Stimulated activated CD4-positive, alpha-beta T cell treated with anti-CD3 and anti-CD28 coated beads, Interleukin-2, amount 100 ng/mL, for 24 hours (primary cell): ENCODE measurements at regions not wholly inside any gene's neighbourhood (a gene's known extent, or its start where the extent isn't known, plus 50 kb on each side); places are given as distances from the start of the nearest gene placed in this dataset.

Source experiments
- DNase-seq, 2 donors: peaks; one replicate each; pipeline ENCODE4 v3.0.0-alpha.2; 2020

DNA sequence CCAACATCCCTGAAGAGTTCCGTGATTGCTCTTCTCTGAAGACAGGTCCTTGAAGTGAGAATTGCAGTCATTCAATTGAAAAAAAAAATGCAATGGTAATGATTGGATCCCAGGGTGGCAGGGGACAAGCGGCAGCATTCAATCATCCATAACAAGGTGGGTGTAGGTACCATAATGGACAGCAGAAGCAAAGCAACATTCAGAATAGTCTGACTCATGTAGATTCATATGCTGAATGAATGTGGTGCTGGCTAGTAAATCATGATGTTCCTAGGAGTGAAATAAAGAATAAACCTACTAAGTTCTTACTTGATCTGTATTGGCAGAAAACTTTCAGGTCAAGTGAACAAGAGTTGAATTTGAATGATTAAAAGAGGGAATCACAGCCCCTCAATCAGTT is 319.6 kb downstream of the GPATCH2 start:
- DNase-seq: no peak

DNA sequence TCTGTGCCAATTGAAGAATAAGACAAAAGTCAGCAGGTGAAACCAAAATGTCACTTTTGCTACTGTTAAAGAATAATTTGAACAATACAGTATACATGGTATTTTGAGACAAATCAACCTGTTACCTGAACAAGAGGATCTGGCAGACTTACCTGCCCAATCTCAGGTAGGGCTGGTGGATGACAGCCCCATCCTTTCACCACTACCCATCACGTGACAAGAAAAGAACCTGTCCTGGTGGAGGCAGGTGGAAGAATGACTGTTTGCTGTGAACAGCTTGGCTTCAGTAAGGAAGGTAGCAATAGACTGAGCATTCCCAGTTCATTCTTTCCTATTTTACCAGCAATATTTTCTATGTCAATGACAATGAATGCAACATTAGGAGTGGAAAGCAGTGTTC is 349.6 kb downstream of the GPATCH2 start:
- DNase-seq: no peak

DNA sequence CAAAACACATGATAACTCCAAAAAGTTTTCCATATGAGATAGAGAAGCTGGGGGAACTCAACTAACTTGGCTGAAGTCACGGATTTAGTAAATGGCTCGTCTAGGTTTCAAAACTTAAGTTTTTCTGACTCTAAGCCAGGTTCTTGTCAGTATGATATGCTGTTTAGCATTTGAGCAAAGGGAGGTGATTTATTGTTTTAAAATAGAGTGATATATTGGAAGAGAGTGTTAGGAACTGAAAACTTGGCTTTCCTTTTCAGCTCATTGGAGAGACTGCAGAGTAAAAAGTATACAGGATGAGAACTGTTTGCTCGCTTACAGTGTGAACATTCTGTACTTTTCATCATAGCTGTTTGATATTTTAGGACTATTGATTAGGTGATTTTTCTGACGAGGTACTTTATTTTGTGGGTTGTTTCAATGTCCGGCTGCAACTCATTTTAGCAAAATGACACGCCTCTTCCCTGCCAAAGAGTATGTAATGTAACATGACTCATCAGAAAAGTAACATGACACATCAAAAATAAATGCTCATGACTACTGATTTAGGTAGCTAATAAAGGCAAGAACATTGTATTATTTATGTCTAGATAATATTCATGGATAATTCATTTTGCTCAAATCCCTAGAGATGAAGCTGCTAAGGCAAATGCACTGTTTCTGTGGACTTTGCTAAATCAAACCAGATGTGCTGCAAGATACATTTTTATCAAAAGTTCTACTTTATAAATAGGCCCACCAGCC is 355.1 kb downstream of the GPATCH2 start:
- no peak for DNase-seq

DNA sequence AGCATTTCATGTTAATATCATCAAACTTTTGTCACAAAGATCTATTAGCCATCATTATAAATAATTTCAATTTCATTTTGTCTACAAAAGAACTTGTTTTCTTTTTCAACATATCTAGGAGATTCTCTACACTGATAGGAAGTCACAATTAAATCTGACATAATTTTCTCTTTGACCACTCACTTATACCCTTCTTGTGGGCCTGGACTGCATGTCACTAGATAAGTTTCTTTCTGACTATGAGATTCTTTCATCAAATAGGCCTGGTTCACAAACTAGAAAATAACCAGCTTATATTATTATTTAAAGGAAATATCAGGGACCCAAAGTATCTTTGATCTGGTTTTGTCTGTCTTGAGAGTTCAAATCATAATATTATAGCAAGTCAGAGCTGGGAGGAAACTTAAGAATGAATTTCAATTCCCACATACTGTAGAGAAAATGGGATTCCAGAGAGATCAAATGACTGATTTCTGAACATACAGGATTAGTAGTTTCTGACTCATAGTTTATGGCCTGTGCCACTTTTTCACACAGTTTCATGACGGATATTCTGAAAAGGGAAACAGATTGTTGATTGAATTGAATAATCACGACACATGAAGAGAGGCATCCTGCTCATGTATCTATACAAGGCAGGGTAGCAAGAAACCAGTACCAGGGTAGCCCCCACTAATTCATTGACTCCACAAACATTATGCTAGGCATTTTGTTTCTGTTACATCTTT is 355.8 kb downstream of the GPATCH2 start:
- DNase-seq: no peak

DNA sequence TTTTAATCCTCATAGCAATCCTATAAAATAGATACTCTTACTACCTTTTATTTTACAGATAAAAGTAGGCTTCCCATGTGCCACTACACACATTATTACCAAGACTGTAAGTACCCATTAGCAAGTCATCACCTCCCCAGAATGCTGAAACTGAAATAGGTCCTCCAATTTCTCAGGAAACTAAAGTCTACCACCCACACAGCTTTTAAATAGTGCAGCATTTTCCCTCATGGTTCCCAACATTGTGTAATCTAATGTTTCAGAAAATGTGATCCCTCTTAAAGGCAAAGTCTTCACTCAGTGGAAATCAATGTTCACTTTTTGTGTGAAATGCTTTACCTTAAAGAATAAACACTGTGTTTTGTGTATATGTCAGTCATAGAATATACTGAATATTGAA is 356.5 kb downstream of the GPATCH2 start:
- DNase-seq: no peak

DNA sequence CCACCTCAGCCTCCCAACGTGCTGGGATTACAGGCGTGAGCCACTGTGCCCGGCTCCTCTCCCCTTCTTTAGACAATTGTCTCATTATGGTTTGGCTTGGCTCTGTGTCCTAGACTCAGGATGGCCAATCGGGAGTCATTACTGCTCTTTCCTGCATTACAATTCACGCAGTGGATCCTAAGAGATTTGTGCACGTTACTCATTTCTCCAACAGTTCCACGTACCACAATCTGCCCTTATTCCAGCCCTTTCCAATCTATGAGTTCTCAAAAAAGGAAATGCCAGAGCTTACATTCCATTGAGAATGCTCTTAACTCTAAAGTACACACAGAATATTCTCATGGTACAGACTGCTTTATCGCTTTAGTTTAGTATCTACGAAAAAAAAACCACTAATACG is 357.0 kb downstream of the GPATCH2 start:
- DNase-seq: no peak

DNA sequence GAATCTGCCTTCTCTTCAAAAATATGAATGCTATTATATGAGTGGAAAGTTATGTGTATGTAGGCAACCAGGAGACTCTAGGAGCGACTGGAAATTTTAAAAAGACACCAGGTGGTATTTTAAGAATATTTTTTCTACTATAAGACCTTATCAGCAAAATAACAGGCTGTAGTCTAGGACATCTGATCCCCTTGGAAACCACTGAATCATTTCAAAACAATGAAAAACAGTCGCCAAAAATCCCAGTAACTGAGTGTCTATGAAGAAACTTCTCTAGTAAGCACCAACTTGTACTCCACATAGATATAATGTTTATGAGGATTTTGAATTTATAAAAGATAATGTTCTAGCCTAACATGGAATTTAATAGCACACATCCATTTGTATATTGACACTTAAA is 358.5 kb downstream of the GPATCH2 start:
- DNase-seq: no peak

DNA sequence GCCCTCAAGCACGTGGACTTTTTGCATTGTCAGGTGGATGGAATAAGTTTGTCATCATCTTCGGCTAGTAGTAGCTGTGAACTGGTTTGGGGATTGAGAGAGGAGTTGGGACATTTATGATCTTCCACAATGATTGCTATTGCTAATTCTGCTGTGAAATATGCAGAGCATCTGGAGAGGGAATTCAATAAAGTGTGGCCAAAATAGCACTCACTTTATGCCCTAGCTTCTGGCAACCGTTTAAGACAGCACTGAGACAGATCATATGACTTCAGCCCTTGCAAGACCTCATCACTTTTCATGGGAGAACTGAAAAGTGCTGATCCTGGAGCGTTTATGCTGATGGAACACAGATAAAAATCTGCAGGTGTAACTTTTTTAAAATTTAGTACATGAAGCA is 360.8 kb downstream of the GPATCH2 start:
- DNase-seq: no peak

DNA sequence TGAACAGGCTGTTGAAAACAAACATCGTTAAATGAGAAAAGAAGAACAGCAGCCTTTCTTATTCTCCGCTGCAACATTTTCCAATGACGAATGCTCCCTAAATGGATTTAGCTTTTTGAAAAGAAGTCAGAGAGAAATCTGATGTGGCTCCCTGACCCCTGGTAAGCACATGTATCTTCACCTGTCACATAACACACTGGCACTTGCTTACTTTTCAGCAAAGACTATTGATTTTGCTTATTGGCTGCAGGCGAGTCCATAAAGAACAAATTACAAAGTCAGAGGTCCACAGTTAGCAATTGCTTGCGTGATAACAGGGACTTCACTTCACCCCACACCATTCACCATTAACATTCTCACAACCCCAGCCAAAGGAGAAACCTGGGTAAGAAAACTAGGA is 362.8 kb downstream of the GPATCH2 start:
- DNase-seq: no peak

DNA sequence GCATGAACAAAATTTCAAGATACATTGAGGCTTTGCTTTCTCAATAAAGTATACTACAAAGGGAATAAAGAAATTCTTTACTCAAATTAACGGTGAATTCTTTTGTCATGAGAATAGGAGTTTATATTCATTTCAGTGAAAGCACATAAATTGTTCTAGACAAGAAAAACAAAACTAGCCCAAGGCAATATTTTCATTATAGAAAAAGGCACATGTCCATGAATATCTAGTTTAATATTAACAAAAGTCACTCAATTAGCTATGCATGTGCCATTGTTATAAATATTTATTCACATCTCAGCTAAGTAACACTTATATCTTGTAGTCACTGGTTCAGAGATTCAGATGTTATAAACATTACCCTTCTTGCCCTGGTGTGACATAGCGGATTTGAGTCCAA is 369.3 kb downstream of the GPATCH2 start:
- DNase-seq: no peak

DNA sequence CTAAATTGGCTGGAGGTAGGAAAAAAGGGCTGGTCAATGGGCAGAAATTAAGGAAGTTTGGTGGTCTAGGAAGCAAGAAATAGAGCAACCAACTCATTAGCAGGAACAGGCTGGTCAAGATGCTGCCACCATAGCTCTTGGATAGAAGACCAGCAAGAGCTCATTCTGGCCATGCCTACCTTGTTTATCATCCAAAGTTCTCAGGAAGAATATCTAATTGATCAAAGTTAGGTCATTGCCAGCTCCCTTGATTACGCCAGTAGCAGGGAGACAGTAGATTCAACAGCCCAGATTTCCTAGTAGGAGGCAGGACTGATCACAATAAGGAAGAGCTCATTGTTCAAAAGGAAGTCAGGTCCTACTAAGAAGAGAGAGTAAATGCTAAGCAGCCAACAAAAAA is 370.2 kb downstream of the GPATCH2 start:
- DNase-seq: no peak

DNA sequence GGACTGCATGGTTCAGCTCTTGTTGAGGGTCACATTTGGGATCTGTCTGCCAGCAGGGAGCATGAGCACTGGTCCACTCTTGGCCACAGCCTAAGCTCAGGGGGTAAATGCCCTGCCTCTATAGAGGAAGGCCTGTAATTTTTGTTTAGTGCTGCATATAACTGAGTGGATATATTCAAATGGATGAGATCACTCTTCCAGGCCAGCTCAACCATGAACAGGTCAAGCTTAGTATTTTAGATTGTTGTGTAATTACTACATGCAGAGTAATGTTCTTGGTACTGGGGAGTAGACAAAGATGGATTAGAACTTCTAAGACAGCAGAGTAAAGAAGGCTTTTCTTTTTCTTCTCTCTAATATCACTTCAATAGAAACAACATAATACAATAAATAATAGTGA is 376.9 kb downstream of the GPATCH2 start:
- DNase-seq: no peak

DNA sequence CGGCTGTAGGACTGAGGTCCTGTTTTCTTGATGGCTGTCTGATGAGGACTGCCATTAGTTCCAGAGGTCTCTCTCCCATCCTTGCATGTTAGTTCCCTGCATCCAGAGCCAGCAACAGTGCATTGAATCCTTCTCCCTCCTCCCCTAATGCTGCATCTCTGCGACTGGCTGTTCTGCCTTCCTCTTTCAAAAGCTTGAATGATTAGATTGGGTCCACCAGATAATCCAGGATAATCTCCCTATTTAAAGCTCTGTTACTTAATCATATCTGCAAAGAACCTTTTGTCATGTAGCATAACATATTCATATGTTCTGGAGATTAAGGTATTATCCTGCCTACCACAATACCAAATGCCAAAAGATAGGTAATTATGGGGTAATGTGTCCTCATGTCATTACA is 377.5 kb downstream of the GPATCH2 start:
- no peak for DNase-seq

DNA sequence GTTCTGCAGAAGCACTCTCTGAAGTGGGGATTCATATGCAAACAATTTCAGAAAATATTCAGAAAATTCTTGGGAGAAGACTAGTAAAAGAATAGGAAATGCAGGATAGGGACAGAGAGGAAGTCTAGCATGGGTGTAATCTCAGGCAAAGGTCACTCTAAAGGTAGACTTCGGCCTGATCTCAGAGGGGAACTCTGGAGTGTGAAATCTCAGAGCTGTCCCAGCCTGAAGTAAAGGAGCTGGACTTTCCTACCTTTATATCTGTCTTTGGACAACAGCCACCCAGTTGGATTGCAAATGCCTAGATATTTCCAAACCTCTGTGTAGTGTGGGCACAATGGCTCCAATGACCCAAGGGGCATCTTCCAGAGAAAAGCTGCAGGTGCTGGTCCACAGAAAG is 379.8 kb downstream of the GPATCH2 start:
- DNase-seq: no peak

DNA sequence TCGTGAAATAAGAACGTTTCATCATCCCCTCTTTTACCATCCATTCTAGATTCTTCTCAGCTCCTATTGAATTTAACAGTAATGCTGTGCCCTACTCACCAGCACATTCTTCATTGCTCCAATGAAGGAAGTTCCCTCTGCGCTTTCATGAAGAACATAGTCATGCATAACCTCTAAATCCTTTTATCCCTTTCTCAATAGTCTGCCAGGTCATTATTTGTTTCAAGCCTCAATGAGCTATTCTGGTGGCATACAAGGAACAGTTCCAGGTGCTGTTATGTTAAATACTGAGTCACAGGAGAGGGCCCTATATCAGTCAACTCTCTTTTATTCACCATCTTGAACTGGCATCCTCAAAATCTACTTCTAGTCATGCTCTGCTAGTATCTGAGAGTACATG is 381.0 kb downstream of the GPATCH2 start:
- DNase-seq: no peak

DNA sequence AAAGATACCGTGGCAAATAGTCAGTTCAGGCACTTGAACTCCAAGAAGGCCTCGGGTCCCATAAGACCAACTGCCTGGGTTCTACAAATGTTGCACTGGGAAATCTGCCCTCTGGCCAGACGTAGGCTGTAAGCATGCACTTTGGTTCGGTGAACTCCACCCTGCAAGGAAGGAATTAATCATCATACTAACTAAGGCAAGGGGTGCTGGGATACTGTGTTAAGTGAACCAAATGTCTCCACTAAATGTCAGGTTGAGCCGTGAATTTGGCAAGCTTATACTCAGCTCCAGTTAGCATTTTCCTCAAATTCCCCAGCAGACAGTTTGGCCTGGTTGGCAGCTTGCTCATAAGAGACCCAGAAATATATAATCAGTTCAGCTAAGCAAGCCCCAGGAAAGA is 385.9 kb downstream of the GPATCH2 start:
- DNase-seq: no peak

DNA sequence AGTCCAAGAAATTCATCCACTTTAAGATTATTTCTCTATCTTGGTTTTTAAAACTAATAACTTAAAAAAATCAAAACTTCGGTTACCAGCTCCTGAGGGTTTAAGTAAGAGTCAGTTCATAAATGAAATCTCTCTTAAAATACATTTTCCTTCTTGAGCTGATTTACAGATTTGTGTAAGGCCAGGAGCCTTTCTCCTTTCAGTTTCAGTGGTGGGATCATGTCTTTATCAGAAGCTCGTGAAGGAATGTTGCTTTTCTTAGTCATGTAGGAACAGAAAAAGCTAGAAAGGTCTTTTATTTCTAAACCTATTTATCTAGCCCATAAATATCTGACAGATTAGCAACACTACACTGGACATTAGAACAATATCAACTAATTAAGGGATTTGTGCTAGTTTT is 390.2 kb downstream of the GPATCH2 start:
- DNase-seq: no peak

DNA sequence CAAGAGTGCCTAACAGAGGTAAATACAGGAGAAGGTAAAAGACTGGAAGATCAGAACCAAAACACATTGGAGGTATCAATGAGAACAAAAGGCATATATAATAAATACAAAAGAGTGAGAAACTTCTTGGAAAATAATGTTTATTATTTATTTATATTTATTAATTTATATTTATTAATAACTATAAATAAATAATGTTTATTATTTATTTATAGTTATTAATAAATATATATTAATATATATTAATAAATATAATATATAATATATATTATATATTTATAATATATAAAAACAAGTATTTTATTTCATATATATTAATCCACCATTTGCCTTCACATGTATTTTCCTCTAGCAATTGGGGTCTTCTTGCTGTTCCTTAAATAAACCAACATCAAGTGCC is 391.9 kb downstream of the GPATCH2 start:
- no peak for DNase-seq

DNA sequence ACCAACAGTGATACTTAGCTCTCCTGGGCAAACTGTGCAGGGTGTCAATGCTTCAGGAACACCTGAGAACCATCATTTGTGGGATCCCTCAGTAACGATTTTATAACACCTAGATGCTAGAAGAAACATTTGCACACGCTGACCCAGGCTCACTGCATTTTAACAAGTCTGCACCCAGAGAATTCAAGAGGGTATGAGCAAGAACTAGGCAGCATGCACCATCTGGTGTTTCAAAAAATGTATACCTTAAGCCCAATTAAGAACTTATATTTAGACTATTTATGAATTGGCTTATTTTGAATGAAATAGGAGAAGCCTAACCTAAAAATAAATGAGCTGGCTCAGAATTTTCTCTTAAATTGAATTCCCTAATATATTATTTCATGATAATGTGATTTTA is 400.5 kb downstream of the GPATCH2 start:
- DNase-seq: no peak

DNA sequence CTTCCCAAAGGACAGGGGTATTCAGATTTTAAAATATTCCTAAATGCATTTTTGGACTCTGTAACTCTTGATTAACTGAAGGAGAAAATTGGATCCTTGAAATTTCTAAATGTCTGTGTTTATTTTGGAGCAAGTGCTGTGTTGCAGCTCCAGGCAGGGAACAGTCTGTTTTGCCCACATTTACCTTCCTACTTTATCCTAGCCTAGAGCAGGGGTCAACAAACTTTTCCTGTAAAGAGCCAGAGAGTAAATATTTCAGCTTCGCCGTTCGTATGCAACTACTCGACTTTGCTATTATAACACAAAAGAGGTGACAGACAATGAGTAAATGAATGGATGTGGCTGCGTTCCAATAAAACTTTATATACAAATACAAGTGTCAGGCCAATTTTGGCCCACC is 402.2 kb downstream of the GPATCH2 start:
- no peak for DNase-seq

DNA sequence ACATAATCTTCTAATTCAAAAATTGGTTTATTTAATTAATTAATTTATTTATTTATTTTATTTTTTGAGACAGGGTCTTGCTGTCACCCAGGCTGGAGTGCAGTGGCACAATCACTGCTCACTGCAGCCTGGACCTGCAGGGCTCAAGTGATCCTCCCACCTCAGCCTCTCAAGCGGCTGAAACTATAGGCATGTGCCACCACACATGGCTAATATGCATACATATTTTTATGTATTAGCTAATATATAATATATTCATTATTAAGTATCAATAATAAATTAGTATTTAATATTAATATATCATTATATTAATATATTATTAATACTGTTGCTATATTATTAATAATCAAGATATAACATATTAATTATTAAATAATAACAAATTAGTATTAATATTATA is 406.7 kb downstream of the GPATCH2 start:
- no peak for DNase-seq

DNA sequence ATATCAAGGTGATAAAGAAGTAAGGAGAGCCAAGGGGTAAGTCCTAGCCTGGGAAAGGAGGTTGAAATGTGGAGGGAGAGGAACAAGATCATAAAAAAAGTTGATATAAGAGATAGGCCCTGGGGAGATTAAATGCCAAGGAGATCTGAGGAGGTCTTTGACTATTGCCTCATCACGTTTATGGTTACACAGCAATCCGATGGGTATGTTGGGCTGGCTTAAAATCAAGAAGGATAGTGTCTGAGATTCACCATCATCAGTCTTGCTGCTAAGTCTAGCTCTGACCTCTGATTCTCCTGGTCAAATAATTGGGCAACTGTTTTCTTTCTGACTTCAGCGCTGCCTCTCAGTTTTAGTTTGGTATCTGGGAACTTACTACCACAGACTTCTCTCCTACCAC is 416.3 kb downstream of the GPATCH2 start:
- no peak for DNase-seq

DNA sequence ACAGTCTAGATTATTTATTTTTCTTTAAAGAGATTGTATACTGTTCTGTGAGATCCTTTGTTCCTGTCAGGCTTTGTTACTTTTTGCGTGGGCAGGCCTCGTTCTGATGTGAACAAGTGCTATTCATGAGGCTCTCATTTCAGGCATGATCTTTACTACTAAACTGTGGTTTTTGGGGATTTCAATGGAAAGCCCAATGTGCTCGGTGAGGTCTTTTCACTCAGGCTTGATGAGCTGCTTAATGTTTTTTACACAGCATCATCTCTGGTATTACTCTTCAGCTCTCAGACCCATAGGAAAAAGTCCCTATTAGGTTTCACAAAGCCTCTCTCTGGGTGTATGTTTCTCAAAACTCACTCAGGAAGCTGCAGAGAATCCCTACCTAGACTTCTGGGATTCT is 419.4 kb downstream of the GPATCH2 start:
- no peak for DNase-seq

DNA sequence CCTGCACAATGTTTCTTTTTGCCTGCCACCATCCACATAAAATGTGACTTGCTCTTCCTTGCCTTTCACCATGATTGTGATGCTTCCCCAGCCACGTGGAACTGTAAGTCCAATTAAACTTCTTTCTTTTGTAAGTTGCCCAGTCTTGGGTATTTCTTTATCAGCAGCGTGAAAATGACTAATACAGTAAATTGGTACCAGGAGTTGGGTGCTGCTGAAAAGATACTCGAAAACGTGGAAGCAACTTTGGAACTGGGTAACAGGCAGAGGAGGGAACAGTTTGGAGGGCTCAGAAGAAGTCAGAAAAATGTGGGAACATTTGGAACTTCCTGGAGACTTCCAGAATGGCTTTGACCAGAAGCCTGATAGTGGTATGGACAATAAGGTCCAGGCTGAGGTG is 425.3 kb downstream of the GPATCH2 start:
- DNase-seq: no peak

DNA sequence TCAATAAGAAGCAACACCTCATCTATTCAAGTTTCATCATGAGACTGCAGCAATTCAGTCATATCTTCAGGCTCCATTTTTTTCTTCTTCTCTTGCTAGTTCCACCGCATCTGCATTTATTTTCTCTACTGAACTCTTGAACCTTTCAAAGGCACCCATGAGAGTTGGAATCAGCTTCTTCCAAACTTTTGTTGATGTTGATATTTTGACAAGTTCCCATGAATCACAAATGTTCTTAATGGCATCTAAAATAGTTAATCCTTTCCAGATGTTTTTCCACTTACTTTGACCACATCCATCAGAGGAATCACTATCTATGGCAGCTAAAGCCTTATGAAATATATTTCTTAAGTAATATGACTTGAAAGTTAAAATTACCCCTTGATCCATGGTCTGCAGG is 434.3 kb downstream of the GPATCH2 start:
- no peak for DNase-seq
